SK-N-SH (cell line): ENCODE measurements at regions not wholly inside any gene's neighbourhood (a gene's known extent, or its start where the extent isn't known, plus 50 kb on each side); places are given as distances from the start of the nearest gene placed in this dataset.
A peak's percentile ranks its signal among the peaks of the same experiment; 100 is the strongest.

Experiments used
- CHD2 ChIP-seq: fragments of 150-350 bp; IDR thresholded peaks from 2 replicates; pipeline ENCODE4 v1.6.1; 2018; ENCODE audit warnings: low read length; ENCODE audit not compliant: partially characterized antibody
- ELF1 ChIP-seq: IDR thresholded peaks from 2 replicates; pipeline ENCODE4 v1.4.0; 2012
- EZH2phosphoT487 ChIP-seq: fragments of 200-600 bp; sonication (generic); IDR thresholded peaks from 2 replicates; pipeline ENCODE4 v1.6.1; 2017; ENCODE audit warnings: low read depth, mixed run types, mild to moderate bottlenecking, antibody characterized with exemption, moderate library complexity, borderline replicate concordance
- FOXJ3 ChIP-seq: sonication (generic); formaldehyde crosslinking; IDR thresholded peaks from 2 replicates; pipeline ENCODE4 v1.5.1; 2020; ENCODE audit warnings: mild to moderate bottlenecking, missing genetic modification reagents
- GATA2 ChIP-seq: sonication (generic); formaldehyde crosslinking; IDR thresholded peaks from 2 replicates; pipeline ENCODE4 v1.5.0; 2020; ENCODE audit warnings: mild to moderate bottlenecking, missing genetic modification reagents
- MEF2A ChIP-seq: IDR thresholded peaks from 2 replicates; pipeline ENCODE4 v1.4.0; 2012; ENCODE audit warnings: low read depth, borderline replicate concordance
- MXI1 ChIP-seq: IDR thresholded peaks from 2 replicates; pipeline ENCODE4 v1.6.1; 2012; ENCODE audit warnings: mild to moderate bottlenecking, low read depth, low read length, improper control_type of control experiment
- RAD21 ChIP-seq: IDR thresholded peaks from 2 replicates; pipeline ENCODE4 v1.6.1; 2012; ENCODE audit warnings: mild to moderate bottlenecking, low read length
- RFX5 ChIP-seq: IDR thresholded peaks from 2 replicates; pipeline ENCODE4 v1.6.1; 2012; ENCODE audit warnings: mild to moderate bottlenecking, improper control_type of control experiment, low read length
- RXRA ChIP-seq: IDR thresholded peaks from 2 replicates; pipeline ENCODE4 v1.4.0; 2012; ENCODE audit warnings: low read depth, mild to moderate bottlenecking, borderline replicate concordance
- SIN3A ChIP-seq: IDR thresholded peaks from 2 replicates; pipeline ENCODE4 v1.6.1; 2012; ENCODE audit warnings: low read depth, mild to moderate bottlenecking, low read length, moderate library complexity, borderline replicate concordance
- SMC3 ChIP-seq: IDR thresholded peaks from 2 replicates; pipeline ENCODE4 v1.6.1; 2012; ENCODE audit warnings: low read depth, low read length, improper control_type of control experiment
- TAF1 ChIP-seq: IDR thresholded peaks from 2 replicates; pipeline ENCODE4 v1.6.1; 2012; ENCODE audit warnings: low read depth, mild to moderate bottlenecking, low read length, moderate library complexity, borderline replicate concordance
- TCF12 ChIP-seq: IDR thresholded peaks from 2 replicates; pipeline ENCODE4 v1.4.0; 2012
- YY1 ChIP-seq: IDR thresholded peaks from 2 replicates; pipeline ENCODE4 v1.4.0; 2012; ENCODE audit warnings: low read depth, mild to moderate bottlenecking
- TF ChIP-seq, protein P1 (sequence below): IDR thresholded peaks from 2 replicates; pipeline ENCODE4 v1.4.0; 2012; ENCODE audit warnings: low read depth
- TF ChIP-seq, protein P2 (sequence below): IDR thresholded peaks from 2 replicates; pipeline ENCODE4 v1.6.1; 2012; ENCODE audit warnings: mild to moderate bottlenecking, low read depth, low read length, moderate library complexity
- TF ChIP-seq, protein P3 (sequence below): IDR thresholded peaks from 2 replicates; pipeline ENCODE4 v1.4.0; 2012; ENCODE audit warnings: low read depth, borderline replicate concordance
- TF ChIP-seq, protein P4 (sequence below): fragments of 200-600 bp; sonication (generic); IDR thresholded peaks from 2 replicates; pipeline ENCODE4 v1.6.1; 2017; ENCODE audit warnings: antibody characterized with exemption, mild to moderate bottlenecking, moderate library complexity
- TF ChIP-seq, protein P5 (sequence below): fragments of 150-350 bp; IDR thresholded peaks from 2 replicates; pipeline ENCODE4 v1.6.1; 2017; ENCODE audit warnings: antibody characterized with exemption, low read length, low read depth, borderline replicate concordance

DNA sequence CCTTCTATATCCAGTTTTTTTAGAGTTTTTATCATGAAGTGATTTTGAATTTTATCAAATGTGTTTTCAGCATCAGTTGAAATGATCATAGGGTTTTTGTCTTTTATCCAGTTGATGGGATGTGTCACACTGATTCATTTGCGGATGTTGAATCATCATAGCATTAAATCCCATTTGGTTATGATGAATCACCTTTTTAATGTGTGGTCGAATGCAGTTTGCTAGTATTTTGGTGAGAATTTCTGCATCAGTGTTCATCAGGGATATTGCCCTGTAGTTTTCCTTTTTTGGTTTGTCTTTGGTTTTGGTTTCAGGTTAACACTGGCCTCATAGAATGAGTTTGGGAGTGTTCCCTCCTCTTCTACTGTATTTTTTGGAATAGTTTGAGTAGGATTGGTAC, 80.3 kb downstream of the DIRAS3 start (continued):
- TF ChIP-seq EZH2phosphoT487, result no peak
- TF ChIP-seq GATA2, result no peak
- TF ChIP-seq TAF1, result no peak
- peak; percentile 67 for TF ChIP-seq MEF2A
- TF ChIP-seq, protein P1, sequence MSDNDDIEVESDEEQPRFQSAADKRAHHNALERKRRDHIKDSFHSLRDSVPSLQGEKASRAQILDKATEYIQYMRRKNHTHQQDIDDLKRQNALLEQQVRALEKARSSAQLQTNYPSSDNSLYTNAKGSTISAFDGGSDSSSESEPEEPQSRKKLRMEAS, result peak; percentile 20; the same call in 1 of the 2 replicates
- TF ChIP-seq ELF1, result no peak
- no peak for TF ChIP-seq FOXJ3
- TF ChIP-seq SMC3, result no peak
- no peak for TF ChIP-seq CHD2
- no peak for TF ChIP-seq MXI1
- TF ChIP-seq RAD21, result no peak
- no peak for TF ChIP-seq RFX5
- TF ChIP-seq RXRA, result peak; percentile 66; the same call in 1 of the 2 replicates
- TF ChIP-seq, protein P2, sequence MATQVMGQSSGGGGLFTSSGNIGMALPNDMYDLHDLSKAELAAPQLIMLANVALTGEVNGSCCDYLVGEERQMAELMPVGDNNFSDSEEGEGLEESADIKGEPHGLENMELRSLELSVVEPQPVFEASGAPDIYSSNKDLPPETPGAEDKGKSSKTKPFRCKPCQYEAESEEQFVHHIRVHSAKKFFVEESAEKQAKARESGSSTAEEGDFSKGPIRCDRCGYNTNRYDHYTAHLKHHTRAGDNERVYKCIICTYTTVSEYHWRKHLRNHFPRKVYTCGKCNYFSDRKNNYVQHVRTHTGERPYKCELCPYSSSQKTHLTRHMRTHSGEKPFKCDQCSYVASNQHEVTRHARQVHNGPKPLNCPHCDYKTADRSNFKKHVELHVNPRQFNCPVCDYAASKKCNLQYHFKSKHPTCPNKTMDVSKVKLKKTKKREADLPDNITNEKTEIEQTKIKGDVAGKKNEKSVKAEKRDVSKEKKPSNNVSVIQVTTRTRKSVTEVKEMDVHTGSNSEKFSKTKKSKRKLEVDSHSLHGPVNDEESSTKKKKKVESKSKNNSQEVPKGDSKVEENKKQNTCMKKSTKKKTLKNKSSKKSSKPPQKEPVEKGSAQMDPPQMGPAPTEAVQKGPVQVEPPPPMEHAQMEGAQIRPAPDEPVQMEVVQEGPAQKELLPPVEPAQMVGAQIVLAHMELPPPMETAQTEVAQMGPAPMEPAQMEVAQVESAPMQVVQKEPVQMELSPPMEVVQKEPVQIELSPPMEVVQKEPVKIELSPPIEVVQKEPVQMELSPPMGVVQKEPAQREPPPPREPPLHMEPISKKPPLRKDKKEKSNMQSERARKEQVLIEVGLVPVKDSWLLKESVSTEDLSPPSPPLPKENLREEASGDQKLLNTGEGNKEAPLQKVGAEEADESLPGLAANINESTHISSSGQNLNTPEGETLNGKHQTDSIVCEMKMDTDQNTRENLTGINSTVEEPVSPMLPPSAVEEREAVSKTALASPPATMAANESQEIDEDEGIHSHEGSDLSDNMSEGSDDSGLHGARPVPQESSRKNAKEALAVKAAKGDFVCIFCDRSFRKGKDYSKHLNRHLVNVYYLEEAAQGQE, result no peak
- TF ChIP-seq, protein P3, sequence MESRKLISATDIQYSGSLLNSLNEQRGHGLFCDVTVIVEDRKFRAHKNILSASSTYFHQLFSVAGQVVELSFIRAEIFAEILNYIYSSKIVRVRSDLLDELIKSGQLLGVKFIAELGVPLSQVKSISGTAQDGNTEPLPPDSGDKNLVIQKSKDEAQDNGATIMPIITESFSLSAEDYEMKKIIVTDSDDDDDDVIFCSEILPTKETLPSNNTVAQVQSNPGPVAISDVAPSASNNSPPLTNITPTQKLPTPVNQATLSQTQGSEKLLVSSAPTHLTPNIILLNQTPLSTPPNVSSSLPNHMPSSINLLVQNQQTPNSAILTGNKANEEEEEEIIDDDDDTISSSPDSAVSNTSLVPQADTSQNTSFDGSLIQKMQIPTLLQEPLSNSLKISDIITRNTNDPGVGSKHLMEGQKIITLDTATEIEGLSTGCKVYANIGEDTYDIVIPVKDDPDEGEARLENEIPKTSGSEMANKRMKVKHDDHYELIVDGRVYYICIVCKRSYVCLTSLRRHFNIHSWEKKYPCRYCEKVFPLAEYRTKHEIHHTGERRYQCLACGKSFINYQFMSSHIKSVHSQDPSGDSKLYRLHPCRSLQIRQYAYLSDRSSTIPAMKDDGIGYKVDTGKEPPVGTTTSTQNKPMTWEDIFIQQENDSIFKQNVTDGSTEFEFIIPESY, result 0 out of 2 replicates have a peak, but pooled peaks have one; percentile 31
- TF ChIP-seq SIN3A, result 0 out of 2 replicates have a peak, but pooled peaks have one; percentile 52
- TF ChIP-seq, protein P4, sequence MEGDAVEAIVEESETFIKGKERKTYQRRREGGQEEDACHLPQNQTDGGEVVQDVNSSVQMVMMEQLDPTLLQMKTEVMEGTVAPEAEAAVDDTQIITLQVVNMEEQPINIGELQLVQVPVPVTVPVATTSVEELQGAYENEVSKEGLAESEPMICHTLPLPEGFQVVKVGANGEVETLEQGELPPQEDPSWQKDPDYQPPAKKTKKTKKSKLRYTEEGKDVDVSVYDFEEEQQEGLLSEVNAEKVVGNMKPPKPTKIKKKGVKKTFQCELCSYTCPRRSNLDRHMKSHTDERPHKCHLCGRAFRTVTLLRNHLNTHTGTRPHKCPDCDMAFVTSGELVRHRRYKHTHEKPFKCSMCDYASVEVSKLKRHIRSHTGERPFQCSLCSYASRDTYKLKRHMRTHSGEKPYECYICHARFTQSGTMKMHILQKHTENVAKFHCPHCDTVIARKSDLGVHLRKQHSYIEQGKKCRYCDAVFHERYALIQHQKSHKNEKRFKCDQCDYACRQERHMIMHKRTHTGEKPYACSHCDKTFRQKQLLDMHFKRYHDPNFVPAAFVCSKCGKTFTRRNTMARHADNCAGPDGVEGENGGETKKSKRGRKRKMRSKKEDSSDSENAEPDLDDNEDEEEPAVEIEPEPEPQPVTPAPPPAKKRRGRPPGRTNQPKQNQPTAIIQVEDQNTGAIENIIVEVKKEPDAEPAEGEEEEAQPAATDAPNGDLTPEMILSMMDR, result no peak
- TF ChIP-seq YY1, result no peak
- TF ChIP-seq, protein P5, sequence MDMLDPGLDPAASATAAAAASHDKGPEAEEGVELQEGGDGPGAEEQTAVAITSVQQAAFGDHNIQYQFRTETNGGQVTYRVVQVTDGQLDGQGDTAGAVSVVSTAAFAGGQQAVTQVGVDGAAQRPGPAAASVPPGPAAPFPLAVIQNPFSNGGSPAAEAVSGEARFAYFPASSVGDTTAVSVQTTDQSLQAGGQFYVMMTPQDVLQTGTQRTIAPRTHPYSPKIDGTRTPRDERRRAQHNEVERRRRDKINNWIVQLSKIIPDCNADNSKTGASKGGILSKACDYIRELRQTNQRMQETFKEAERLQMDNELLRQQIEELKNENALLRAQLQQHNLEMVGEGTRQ, result no peak
- TF ChIP-seq TCF12, result peak; percentile 98
